ENCODE measurements at regions not wholly inside any gene's neighbourhood (a gene's known extent, or its start where the extent isn't known, plus 50 kb on each side); places are given as distances from the start of the nearest gene placed in this dataset.

GRCh38 chr7:131076032-131076431 lies 251.6 kb upstream of the MKLN1 start:
- Histone ChIP-seq H3K27ac (no peak overlapping the region), H3K9me3 (no peaks in the 10 kb centered on the region), H3K36me3 (peaks cover 6% of the 10 kb centered on the region), H3K27me3 (replicated peaks; ENCODE audit: insufficient read depth) (no peaks in the 10 kb centered on the region), H3K4me1 (ENCODE audit: control insufficient read depth in 1 of 2, low read depth in 2 of 2) (peaks cover 45 to 78% of the 10 kb centered on the region in 2 donors), H3K4me3 (no peak overlapping the region)
- TF ChIP-seq, protein P1, sequence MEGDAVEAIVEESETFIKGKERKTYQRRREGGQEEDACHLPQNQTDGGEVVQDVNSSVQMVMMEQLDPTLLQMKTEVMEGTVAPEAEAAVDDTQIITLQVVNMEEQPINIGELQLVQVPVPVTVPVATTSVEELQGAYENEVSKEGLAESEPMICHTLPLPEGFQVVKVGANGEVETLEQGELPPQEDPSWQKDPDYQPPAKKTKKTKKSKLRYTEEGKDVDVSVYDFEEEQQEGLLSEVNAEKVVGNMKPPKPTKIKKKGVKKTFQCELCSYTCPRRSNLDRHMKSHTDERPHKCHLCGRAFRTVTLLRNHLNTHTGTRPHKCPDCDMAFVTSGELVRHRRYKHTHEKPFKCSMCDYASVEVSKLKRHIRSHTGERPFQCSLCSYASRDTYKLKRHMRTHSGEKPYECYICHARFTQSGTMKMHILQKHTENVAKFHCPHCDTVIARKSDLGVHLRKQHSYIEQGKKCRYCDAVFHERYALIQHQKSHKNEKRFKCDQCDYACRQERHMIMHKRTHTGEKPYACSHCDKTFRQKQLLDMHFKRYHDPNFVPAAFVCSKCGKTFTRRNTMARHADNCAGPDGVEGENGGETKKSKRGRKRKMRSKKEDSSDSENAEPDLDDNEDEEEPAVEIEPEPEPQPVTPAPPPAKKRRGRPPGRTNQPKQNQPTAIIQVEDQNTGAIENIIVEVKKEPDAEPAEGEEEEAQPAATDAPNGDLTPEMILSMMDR (IDR thresholded peaks at IDR 0.05): no peak
- no peak for ATAC-seq (ENCODE audit: insufficient number of reproducible peaks, low FRiP score, low read depth)
- no peak for DNase-seq (ENCODE audit: low spot score)

DNA sequence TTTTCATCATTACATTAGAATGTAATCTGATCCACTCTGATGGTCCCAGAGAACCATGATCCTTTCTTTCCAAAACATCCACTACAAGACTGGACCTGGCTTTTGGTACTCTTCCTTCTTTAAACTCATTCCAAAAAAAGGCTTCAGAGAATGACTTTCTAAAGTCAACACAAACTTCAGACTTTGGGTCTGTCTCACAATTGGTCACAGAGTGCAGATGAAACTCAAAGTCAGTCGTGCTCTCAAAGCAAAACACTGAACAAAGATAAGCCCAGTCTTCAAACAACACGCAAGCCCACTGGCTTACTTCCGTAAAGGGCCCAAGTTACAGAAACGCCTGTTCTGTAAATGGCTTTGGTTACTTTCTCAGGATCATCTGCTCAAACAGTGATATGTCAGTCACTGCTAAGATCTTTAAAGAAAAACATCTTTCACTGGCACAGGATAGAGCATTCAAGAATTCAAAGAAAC lies 250.9 kb upstream of the MKLN1 start:
- Histone ChIP-seq H3K36me3 (peaks cover 6% of the 10 kb centered on the region), H3K27ac (peak overlapping the region in 1 of 2 donors; percentile 2)
- TF ChIP-seq, protein P1 (IDR thresholded peaks at IDR 0.05): no peak

GRCh38 chr7:131077735-131078134 lies 249.9 kb upstream of the MKLN1 start:
- Histone ChIP-seq H3K27me3 (replicated peaks; ENCODE audit: insufficient read depth) (no peaks in the 10 kb centered on the region), H3K36me3 (peaks cover 6% of the 10 kb centered on the region), H3K9me3 (no peaks in the 10 kb centered on the region), H3K27ac (no peak overlapping the region), H3K4me1 (ENCODE audit: control insufficient read depth in 1 of 2, low read depth in 2 of 2) (peaks cover 47 to 63% of the 10 kb centered on the region in 2 donors), H3K4me3 (no peak overlapping the region)
- ATAC-seq (ENCODE audit: insufficient number of reproducible peaks, low FRiP score, low read depth) (no peak), DNase-seq (ENCODE audit: low spot score) (no peak)
- TF ChIP-seq, protein P1 (IDR thresholded peaks at IDR 0.05): no peak

More for the DNA sequence above, 250.9 kb upstream of the MKLN1 start:
- ATAC-seq (ENCODE audit: insufficient number of reproducible peaks, low FRiP score, low read depth): no peak
- DNase-seq (ENCODE audit: low spot score): no peak
- H3K4me1 ChIP-seq (ENCODE audit: control insufficient read depth in 1 of 2, low read depth in 2 of 2): peaks cover 46 to 73% of the 10 kb centered on the region in 2 donors
- H3K9me3 ChIP-seq: no peaks in the 10 kb centered on the region
- H3K27me3 ChIP-seq (replicated peaks; ENCODE audit: insufficient read depth): no peaks in the 10 kb centered on the region
- H3K4me3 ChIP-seq: no peak overlapping the region

GRCh38 chr7:131080754-131081153 lies 246.9 kb upstream of the MKLN1 start:
- Histone ChIP-seq H3K36me3 (no peaks in the 10 kb centered on the region), H3K4me3 (no peak overlapping the region), H3K27me3 (replicated peaks; ENCODE audit: insufficient read depth) (no peaks in the 10 kb centered on the region), H3K27ac (no peak overlapping the region), H3K9me3 (no peaks in the 10 kb centered on the region), H3K4me1 (ENCODE audit: control insufficient read depth in 1 of 2, low read depth in 2 of 2) (peaks cover 43 to 48% of the 10 kb centered on the region in 2 donors)
- DNase-seq (ENCODE audit: low spot score) (no peak), ATAC-seq (ENCODE audit: insufficient number of reproducible peaks, low FRiP score, low read depth) (no peak)
- TF ChIP-seq, protein P1 (IDR thresholded peaks at IDR 0.05): no peak

- Histone ChIP-seq H3K27me3 (replicated peaks; ENCODE audit: insufficient read depth) (no peaks in the 10 kb centered on the region), H3K36me3 (no peaks in the 10 kb centered on the region), H3K4me3 (no peak overlapping the region), H3K4me1 (ENCODE audit: control insufficient read depth in 1 of 2, low read depth in 2 of 2) (peaks cover 38 to 43% of the 10 kb centered on the region in 2 donors), H3K9me3 (no peaks in the 10 kb centered on the region), H3K27ac (no peak overlapping the region)
- ATAC-seq (ENCODE audit: insufficient number of reproducible peaks, low FRiP score, low read depth) (no peak), DNase-seq (ENCODE audit: low spot score) (no peak)
- TF ChIP-seq, protein P1 (IDR thresholded peaks at IDR 0.05): no peak
These were observed 246.4 kb upstream of the MKLN1 start for GRCh38 chr7:131081308-131081707.

All from thoracic aorta (tissue), 2 donors.